Jurkat, Clone E6-1 (cell line): ENCODE measurements at regions not wholly inside any gene's neighbourhood (a gene's known extent, or its start where the extent isn't known, plus 50 kb on each side); places are given as distances from the start of the nearest gene placed in this dataset.
"Not testable (repeated sequence)": the region's sequence is repeated elsewhere in the genome, so short reads cannot be mapped to it uniquely, and the experiment has no call there.

Experiments used
- DNase-seq: peaks from one replicate; pipeline ENCODE4 v3.0.0-alpha.2; 2011; ENCODE audit warnings: low read depth, low spot score
- H3K4me3 ChIP-seq: 2 replicates; pipeline ENCODE4 v1.5.1; 2011; ENCODE audit warnings: mild to moderate bottlenecking, low read length, control low read depth, moderate library complexity

DNA sequence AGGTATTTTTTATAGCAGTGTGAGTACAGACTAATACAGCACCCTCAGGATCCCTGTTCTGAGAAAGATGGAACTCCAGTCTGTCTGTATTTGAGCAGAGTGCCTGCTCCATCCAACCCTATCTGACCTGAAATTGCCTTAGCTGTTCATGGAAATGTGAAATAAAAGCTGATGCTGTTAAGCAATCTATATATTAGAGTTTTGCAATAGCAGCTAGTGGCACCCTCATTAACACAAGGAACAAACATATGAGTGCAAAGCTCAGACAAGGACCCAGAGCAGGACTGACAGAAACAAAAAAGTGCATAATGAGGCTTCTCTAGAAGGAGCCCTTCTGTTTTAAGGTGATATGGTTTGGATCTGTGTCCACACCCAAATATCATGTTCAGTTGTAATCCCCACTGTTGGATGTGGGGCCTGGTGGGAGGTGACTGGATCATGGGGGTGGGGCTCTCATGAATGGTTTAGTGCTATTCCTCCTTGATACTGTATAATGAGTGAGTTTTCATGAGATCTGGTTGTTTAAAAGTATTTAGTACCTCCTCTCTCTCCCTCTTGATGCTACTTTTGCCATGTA, 272.9 kb upstream of the KLF3 start:
- no peak for DNase-seq
- H3K4me3 ChIP-seq: no peak overlapping the region

DNA sequence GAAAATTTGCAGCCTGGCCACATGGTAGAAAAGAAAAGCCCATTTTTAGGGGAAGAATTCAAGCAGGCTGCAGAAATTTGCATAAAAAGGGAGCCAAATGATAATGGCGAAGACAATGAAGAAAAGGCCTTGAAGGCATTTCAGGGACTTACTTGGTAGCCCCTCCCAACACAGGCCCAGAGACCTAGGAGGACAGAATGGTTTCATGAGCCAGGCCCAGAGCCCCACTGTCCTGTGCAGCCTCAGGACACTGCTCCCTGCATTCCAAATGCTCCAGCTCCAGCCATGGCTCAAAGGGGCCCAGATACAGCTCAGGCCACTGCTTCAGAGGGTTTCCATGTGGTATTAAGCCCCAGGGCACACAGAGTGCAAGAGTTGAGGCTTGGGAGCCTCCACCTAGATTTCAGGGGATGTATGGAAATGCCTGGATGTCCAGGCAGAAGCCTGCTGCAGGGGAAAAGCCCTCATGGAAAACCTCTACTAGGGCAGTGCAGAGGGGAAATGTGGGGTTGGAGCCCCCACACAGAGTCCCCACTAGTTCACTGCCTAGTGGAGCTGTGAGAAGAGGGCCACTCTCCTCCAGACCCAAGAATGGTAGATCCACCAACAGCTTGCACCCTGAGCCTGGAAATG, 271.7 kb upstream of the KLF3 start:
- no peak overlapping the region for H3K4me3 ChIP-seq
- no peak for DNase-seq

DNA sequence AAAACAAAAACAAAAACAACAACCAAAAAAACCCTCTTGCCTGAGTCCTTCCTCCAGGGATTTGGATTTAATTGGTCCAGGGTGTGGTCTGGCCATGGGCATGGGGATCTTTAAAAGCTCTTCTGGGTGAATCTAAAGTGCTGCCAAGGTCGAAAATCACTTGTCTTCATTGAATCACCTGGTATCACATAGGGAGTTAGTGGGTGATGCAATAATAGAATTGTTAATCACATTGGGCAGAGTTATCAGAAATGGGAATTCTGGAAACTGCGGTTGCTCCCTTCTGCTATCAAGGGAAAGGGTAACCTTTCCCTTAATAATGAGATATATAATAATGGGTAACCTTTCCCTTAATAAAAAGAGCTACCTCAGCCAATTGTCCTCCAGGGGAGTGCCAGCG, 267.9 kb upstream of the KLF3 start:
- no peak overlapping the region for H3K4me3 ChIP-seq
- no peak for DNase-seq

- DNase-seq: no peak
- H3K4me3 ChIP-seq: no peak overlapping the region
Observed at GRCh38 chr4:38396845-38397547, 267.0 kb upstream of the KLF3 start.

GRCh38 chr4:38400946-38401345, 263.1 kb upstream of the KLF3 start:
- DNase-seq: no peak
- no peak overlapping the region for H3K4me3 ChIP-seq

DNA sequence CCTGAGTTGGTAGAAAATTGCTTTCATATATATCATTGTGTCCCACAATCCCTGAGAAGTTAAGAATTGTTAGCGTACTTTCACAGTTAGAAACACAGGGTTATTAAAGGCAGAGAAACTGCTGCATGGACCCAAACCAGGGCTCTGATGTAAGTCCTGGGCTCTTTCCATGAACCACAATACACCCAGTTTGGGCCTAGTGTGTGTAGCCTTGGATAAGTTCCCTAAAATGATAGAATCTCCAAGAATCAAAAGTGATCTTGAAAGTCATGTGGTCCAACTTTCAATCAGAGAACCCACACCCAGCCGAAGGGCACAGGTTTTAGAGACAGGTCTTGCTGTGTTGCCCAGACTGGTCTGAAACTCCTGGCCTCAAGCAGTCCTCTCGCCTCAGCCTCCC, 257.8 kb upstream of the KLF3 start:
- no peak overlapping the region for H3K4me3 ChIP-seq
- no peak for DNase-seq

- DNase-seq: no peak
- no peak overlapping the region for H3K4me3 ChIP-seq
Observed at GRCh38 chr4:38409852-38410251, 254.1 kb upstream of the KLF3 start.

- no peak for DNase-seq
Observed at GRCh38 chr4:38411092-38411491, 252.9 kb upstream of the KLF3 start.

GRCh38 chr4:38411981-38412536, 251.9 kb upstream of the KLF3 start:
- no peak overlapping the region for H3K4me3 ChIP-seq
- DNase-seq: no peak

More at GRCh38 chr4:38411092-38411491, 252.9 kb upstream of the KLF3 start:
- no peak overlapping the region for H3K4me3 ChIP-seq

- no peak overlapping the region for H3K4me3 ChIP-seq
- no peak for DNase-seq
Observed at GRCh38 chr4:38413524-38414341, 250.3 kb upstream of the KLF3 start.

DNA sequence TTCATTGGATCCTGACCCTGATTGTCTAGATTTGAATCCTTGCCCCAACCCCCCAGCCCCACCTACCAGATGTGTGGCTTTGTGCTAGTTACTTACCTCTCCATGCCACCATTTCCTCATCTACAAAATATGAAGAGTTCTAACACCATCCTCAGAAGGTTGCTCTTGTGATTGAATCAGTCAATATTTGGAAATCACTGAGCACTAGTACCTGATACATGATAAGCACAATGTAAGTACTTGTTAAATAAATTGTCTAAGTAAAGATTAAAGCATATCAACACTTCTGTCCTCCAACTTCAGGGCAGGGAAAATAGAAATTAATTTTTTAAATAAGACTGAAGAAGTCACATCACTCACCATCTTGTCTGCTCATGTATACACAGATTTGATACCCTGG, 249.6 kb upstream of the KLF3 start:
- H3K4me3 ChIP-seq: no peak overlapping the region
- no peak for DNase-seq

GRCh38 chr4:38415682-38416081, 248.3 kb upstream of the KLF3 start:
- no peak for DNase-seq
- H3K4me3 ChIP-seq: no peak overlapping the region

- H3K4me3 ChIP-seq: no peak overlapping the region
- no peak for DNase-seq
Observed at GRCh38 chr4:38416450-38417014, 247.5 kb upstream of the KLF3 start.

DNA sequence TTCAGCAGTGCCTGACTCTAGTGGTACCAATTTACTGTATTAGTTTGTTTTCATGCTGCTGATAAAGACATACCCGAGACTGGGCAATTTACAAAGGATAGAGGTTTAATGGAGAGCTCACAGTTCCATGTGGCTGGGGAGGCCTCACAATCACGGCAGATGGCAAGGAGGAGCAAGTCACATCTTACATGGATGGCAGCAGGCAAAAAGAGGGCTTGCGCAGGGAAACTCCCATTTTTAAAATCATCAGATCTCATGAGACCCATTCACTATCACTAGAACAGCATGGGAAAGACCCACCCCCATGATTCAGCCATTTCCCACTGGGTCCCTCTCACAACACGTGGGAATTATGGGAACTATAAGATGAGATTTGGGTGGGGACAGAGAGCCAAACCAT, 243.7 kb upstream of the KLF3 start:
- DNase-seq: not testable (repeated sequence)

DNA sequence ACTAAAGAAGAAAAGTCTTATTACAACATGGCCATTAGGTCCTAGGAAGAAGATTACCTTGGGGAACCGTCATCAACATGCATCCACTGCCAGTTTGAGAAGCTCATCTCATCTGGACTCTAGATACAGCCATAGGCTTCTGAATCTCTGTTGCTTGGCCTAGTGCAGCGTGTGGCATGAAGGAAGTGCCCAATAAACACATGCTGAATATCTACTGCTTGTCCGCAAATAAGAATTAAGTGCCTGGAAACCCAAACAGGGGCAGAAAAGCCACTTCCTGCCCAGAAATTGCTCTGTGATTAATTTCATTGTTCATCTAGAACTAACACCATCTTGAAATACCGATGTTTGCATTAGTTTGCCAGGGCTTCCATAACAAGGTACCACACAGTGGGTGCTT, 241.1 kb upstream of the KLF3 start:
- DNase-seq: no peak
- H3K4me3 ChIP-seq: no peak overlapping the region

More for the DNA sequence above, 243.7 kb upstream of the KLF3 start:
- H3K4me3 ChIP-seq: not testable (repeated sequence)

DNA sequence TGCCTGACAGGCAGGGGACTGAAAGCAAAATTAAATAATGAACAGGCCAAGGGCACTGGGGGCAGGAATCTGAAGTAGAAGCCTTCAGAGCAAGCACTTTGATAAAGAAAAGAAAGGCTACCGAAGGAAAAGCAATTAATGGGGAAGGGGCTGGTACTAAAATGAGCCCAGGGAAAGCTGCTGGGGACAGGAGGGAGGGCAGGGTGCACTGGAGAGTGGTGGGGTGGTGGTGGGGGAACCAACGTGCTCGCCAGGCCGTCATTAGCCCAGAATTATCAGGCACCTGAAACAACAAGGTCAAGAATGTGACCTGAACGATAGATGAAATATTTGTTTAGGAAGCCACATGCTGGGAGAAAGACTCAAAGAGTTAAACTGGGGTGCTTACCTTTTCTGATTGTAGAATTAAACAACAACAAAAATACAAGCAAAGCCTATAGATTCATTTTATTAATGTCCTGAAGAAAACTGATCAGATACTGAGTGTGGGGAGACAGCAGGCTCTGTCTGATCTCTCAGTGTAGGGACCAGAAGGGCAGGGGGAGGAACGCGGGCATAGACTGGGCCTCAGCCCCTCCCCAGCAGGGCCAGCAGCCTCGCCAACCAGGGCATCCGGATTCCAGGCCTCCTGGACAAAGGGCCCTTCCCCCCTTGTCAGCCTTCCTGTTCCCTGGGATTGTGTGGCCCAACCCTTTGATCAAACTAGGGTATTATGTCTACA, 239.7 kb upstream of the KLF3 start:
- DNase-seq: no peak
- no peak overlapping the region for H3K4me3 ChIP-seq

GRCh38 chr4:38426532-38426931, 237.5 kb upstream of the KLF3 start:
- no peak for DNase-seq
- H3K4me3 ChIP-seq: no peak overlapping the region

GRCh38 chr4:38430841-38431240, 233.2 kb upstream of the KLF3 start:
- H3K4me3 ChIP-seq: no peak overlapping the region
- no peak for DNase-seq
